Mesendoderm (in vitro differentiated cells): ENCODE measurements at regions not wholly inside any gene's neighbourhood (a gene's known extent, or its start where the extent isn't known, plus 50 kb on each side); places are given as distances from the start of the nearest gene placed in this dataset.

Experiments
- DNase-seq: peaks from one replicate; pipeline ENCODE4 v3.0.0; 2013
- H2AK5ac ChIP-seq: 2 replicates; pipeline ENCODE4 v1.6.1; 2013; ENCODE audit warnings: low read length, inconsistent platforms
- H2BK120ac ChIP-seq: 2 replicates; pipeline ENCODE4 v1.6.1; 2013; ENCODE audit warnings: low read depth, mild to moderate bottlenecking, low read length, moderate library complexity, mixed read lengths
- H2BK15ac ChIP-seq: replicated peaks from 2 replicates; pipeline ENCODE4 v1.6.1; 2013; ENCODE audit warnings: low read depth, mild to moderate bottlenecking, moderate library complexity
- H2BK5ac ChIP-seq: 2 replicates; pipeline ENCODE4 v1.6.1; 2013; ENCODE audit warnings: low read length, inconsistent platforms
- H3K18ac ChIP-seq: 2 replicates; pipeline ENCODE4 v1.6.1; 2013; ENCODE audit warnings: mild to moderate bottlenecking, low read length, mixed read lengths
- H3K23ac ChIP-seq: one replicate; pipeline ENCODE4 v1.6.1; 2013; ENCODE audit warnings: low read length
- H3K27ac ChIP-seq: 2 replicates; pipeline ENCODE4 v1.5.1; 2013; ENCODE audit warnings: low read depth, mild to moderate bottlenecking, inconsistent platforms, low read length, moderate library complexity
- H3K27me3 ChIP-seq: 2 replicates; pipeline ENCODE4 v1.6.1; 2013; ENCODE audit warnings: low read length, control low read depth, mild to moderate bottlenecking, inconsistent platforms; ENCODE audit not compliant: insufficient read depth, poor library complexity
- H3K36me3 ChIP-seq: 2 replicates; pipeline ENCODE4 v1.6.1; 2013; ENCODE audit warnings: low read length, inconsistent platforms; ENCODE audit not compliant: control insufficient read depth, insufficient read depth
- H3K4ac ChIP-seq: one replicate; pipeline ENCODE4 v1.6.1; 2013; ENCODE audit warnings: low read depth, mild to moderate bottlenecking, low read length, moderate library complexity
- H3K4me1 ChIP-seq: 2 replicates; pipeline ENCODE4 v1.6.1; 2013; ENCODE audit warnings: low read depth, low read length, inconsistent platforms; ENCODE audit not compliant: control insufficient read depth
- H3K4me2 ChIP-seq: 2 replicates; pipeline ENCODE4 v1.6.1; 2013; ENCODE audit warnings: low read length
- H3K4me3 ChIP-seq: 2 replicates; pipeline ENCODE4 v1.5.1; 2013; ENCODE audit warnings: mild to moderate bottlenecking, low read length
- H3K56ac ChIP-seq: one replicate; pipeline ENCODE4 v1.6.1; 2013; ENCODE audit warnings: low read length
- H3K79me1 ChIP-seq: 2 replicates; pipeline ENCODE4 v1.6.1; 2013; ENCODE audit warnings: low read length, inconsistent platforms
- H3K79me2 ChIP-seq: 2 replicates; pipeline ENCODE4 v1.6.1; 2013; ENCODE audit warnings: mild to moderate bottlenecking, low read length; ENCODE audit not compliant: control insufficient read depth, insufficient read depth
- H3K9ac ChIP-seq: 2 replicates; pipeline ENCODE4 v1.6.1; 2013; ENCODE audit warnings: low read length, inconsistent platforms
- H4K5ac ChIP-seq: one replicate; pipeline ENCODE4 v1.6.1; 2013; ENCODE audit warnings: low read length
- H4K8ac ChIP-seq: one replicate; pipeline ENCODE4 v1.6.1; 2013; ENCODE audit warnings: low read depth, mild to moderate bottlenecking, control low read depth, low read length, moderate library complexity
- WGBS: extraction: QIAGEN DNeasy Blood & Tissue Kit; methylation state at CpG from one replicate; pipeline ENCODE4 v1.1.7; 2013; ENCODE audit warnings: low lambda C conversion rate, missing lambda C conversion rate; ENCODE audit not compliant: insufficient coverage; ENCODE audit errors: extremely low coverage; 5-methylcytosine and 5-hydroxymethylcytosine counted together

DNA sequence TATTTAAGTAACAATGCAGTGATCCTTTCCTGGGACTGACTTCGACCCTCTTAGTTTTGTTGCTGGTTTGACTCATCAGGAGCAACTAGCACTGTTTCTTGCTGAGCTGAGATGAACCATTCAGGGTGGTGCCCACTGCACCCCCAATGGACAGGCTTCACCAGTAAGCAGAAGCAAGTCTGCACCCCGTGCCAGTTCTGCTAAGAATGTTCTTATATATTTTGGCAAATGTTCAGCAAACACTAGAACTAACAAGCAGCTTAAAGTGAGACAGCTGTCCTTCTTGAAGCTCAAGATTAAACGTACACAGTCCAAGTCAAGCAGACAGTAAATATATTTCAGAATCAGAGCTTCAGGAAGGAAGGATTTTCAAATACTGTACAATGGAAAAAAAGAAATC lies 561.3 kb upstream of the CDH4 start:
- no peak overlapping the region for H4K5ac ChIP-seq
- WGBS, result no CpG with 5 or more reads among the region's 3 CpGs
- H3K4me2 ChIP-seq, result no peak overlapping the region
- no peaks in the 10 kb centered on the region for H3K79me2 ChIP-seq
- H3K4me1 ChIP-seq, result peaks cover 22% of the 10 kb centered on the region
- no peak for DNase-seq
- no peak overlapping the region for H3K9ac ChIP-seq
- H2BK15ac ChIP-seq, result peak overlapping the region; percentile 93
- H3K27me3 ChIP-seq, result no peaks in the 10 kb centered on the region
- H3K79me1 ChIP-seq, result no peaks in the 10 kb centered on the region
- peak overlapping the region; percentile 91 for H2AK5ac ChIP-seq
- H3K56ac ChIP-seq, result peak overlapping the region; percentile 82
- H3K27ac ChIP-seq, result no peak overlapping the region
- peak overlapping the region; percentile 81 for H2BK5ac ChIP-seq
- H3K18ac ChIP-seq, result peak overlapping the region; percentile 100
- H3K4ac ChIP-seq, result peak overlapping the region; percentile 91
- H2BK120ac ChIP-seq, result peak overlapping the region; percentile 99
- H3K23ac ChIP-seq, result peak overlapping the region; percentile 48
- H3K36me3 ChIP-seq, result no peaks in the 10 kb centered on the region
- no peak overlapping the region for H4K8ac ChIP-seq
- no peak overlapping the region for H3K4me3 ChIP-seq

GRCh38 chr20:60691966-60692615 lies 560.0 kb upstream of the CDH4 start:
- no peak overlapping the region for H3K23ac ChIP-seq
- H3K4me2 ChIP-seq, result no peak overlapping the region
- H2BK120ac ChIP-seq, result peak overlapping the region; percentile 99
- H3K4ac ChIP-seq, result peak overlapping the region; percentile 70
- no peak overlapping the region for H4K8ac ChIP-seq
- H3K27me3 ChIP-seq, result no peaks in the 10 kb centered on the region
- H4K5ac ChIP-seq, result peak overlapping the region; percentile 17
- peak overlapping the region; percentile 95 for H3K27ac ChIP-seq
- no peak overlapping the region for H2BK15ac ChIP-seq
- no peak overlapping the region for H2AK5ac ChIP-seq
- no peaks in the 10 kb centered on the region for H3K79me1 ChIP-seq
- H3K56ac ChIP-seq, result peak overlapping the region; percentile 73
- peak overlapping the region; percentile 93 for H2BK5ac ChIP-seq
- H3K4me3 ChIP-seq, result no peak overlapping the region
- peak overlapping the region; percentile 3 for H3K9ac ChIP-seq
- DNase-seq, result peak; percentile 95
- no CpG with 5 or more reads among the region's 4 CpGs for WGBS
- peaks cover 25% of the 10 kb centered on the region for H3K4me1 ChIP-seq
- H3K36me3 ChIP-seq, result no peaks in the 10 kb centered on the region
- peak overlapping the region; percentile 100 for H3K18ac ChIP-seq
- H3K79me2 ChIP-seq, result no peaks in the 10 kb centered on the region

DNA sequence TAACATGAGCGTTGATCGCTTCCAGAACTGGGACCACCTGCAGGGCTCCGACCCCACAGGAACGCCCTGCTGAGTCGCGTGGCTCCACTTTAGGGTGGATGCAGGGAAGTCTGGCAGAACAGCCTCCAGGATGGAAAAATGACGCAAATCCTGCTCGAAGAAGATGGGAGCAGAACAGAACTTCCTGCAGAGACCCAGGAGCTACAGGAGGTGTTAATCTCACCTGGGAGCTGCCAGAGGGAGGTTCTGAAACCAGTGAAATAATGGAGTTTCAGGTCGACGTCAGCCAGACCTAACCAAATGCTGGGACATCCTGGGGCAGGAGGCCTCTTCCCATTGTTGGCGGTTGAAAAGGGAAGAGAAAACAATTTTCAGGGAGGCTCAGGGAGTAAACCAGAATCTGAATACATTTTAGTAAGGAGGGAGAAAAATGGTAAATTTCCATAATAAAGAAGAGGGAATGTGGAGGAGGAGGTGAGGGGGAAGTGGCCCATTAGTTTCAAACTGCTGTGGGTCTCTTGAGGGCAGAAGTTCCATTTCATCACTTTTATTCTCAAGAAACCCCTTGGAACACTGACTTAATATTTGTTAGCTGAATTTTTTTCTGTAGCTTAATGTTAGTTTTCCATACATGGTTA lies 558.4 kb upstream of the CDH4 start:
- Histone ChIP-seq H2BK120ac (peak overlapping the region; percentile 99), H3K4ac (peak overlapping the region; percentile 96), H3K18ac (peak overlapping the region; percentile 100), H3K4me3 (no peak overlapping the region), H3K79me2 (no peaks in the 10 kb centered on the region), H3K27me3 (no peaks in the 10 kb centered on the region), H3K4me2 (no peak overlapping the region), H3K79me1 (no peaks in the 10 kb centered on the region), H3K27ac (peak overlapping the region; percentile 86), H2AK5ac (peak overlapping the region; percentile 29), H3K36me3 (no peaks in the 10 kb centered on the region), H3K56ac (peak overlapping the region; percentile 75), H3K4me1 (peaks cover 28% of the 10 kb centered on the region), H4K8ac (no peak overlapping the region), H3K23ac (no peak overlapping the region), H4K5ac (no peak overlapping the region), H2BK15ac (no peak overlapping the region), H3K9ac (peak overlapping the region; percentile 20), H2BK5ac (peak overlapping the region; percentile 93)
- WGBS, result no CpG with 5 or more reads among the region's 11 CpGs
- DNase-seq, result peak; percentile 91

GRCh38 chr20:60694763-60695162 lies 557.3 kb upstream of the CDH4 start:
- peak overlapping the region; percentile 86 for H3K27ac ChIP-seq
- no peak overlapping the region for H4K5ac ChIP-seq
- no peak overlapping the region for H3K9ac ChIP-seq
- H3K27me3 ChIP-seq, result no peaks in the 10 kb centered on the region
- DNase-seq, result peak; percentile 26
- peaks cover 28% of the 10 kb centered on the region for H3K4me1 ChIP-seq
- peak overlapping the region; percentile 94 for H2BK15ac ChIP-seq
- no CpG with 5 or more reads among the region's 1 CpG for WGBS
- H3K4ac ChIP-seq, result peak overlapping the region; percentile 96
- H3K56ac ChIP-seq, result peak overlapping the region; percentile 76
- H3K18ac ChIP-seq, result peak overlapping the region; percentile 100
- H3K79me1 ChIP-seq, result no peaks in the 10 kb centered on the region
- H4K8ac ChIP-seq, result no peak overlapping the region
- H3K36me3 ChIP-seq, result no peaks in the 10 kb centered on the region
- H3K79me2 ChIP-seq, result no peaks in the 10 kb centered on the region
- peak overlapping the region; percentile 99 for H2BK120ac ChIP-seq
- peak overlapping the region; percentile 81 for H2BK5ac ChIP-seq
- no peak overlapping the region for H3K4me2 ChIP-seq
- H3K4me3 ChIP-seq, result no peak overlapping the region
- H2AK5ac ChIP-seq, result peak overlapping the region; percentile 89
- no peak overlapping the region for H3K23ac ChIP-seq

DNA sequence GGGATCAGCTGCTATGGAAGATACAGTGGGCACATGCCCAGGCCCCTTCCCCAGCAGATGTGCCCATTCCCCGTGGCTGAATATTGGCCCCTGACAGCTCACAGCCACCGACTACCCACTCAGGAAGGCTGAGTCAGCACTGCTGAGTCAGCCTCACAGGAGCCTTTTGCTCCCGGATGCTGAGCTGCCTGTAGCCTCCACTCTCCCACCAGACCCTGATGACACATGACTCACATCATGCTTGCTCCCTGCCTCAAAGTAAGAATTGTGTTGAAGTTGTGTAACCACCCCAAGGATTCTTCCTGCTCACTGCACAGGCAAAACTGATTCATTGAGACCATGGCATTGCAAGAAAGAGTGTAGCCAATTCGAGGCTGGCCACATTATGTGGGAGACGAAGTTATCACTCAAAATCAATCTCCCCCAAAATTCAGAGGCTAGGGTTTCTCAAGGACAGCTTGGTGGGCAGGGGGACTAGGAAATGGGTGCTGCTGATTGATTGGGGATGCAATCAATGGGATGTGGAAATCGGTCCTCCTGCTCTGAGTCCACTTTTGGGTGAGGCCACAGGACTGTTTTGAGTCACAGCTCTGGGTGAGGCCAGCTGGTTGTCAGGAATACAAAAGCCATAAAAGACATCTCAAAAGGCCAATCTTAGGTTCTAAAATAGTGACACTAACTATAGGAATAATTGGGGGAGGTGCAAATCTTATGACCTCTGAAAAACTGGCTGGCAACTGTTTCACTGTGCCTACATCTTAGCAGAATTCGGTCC lies 556.6 kb upstream of the CDH4 start:
- Histone ChIP-seq H3K4me2 (no peak overlapping the region), H4K8ac (no peak overlapping the region), H3K79me2 (no peaks in the 10 kb centered on the region), H4K5ac (no peak overlapping the region), H3K9ac (no peak overlapping the region), H3K4me1 (peaks cover 28% of the 10 kb centered on the region), H3K56ac (peak overlapping the region; percentile 76), H2AK5ac (peak overlapping the region; percentile 84), H3K23ac (no peak overlapping the region), H3K27me3 (no peaks in the 10 kb centered on the region), H3K4ac (peak overlapping the region; percentile 74), H2BK5ac (peak overlapping the region; percentile 41), H2BK120ac (peak overlapping the region; percentile 99), H3K36me3 (no peaks in the 10 kb centered on the region), H3K4me3 (no peak overlapping the region), H3K18ac (peak overlapping the region; percentile 7), H2BK15ac (peak overlapping the region; percentile 57), H3K27ac (peak overlapping the region; percentile 86), H3K79me1 (no peaks in the 10 kb centered on the region)
- peak; percentile 58 for DNase-seq
- no CpG with 5 or more reads among the region's 7 CpGs for WGBS
